ENCODE measurements at regions not wholly inside any gene's neighbourhood (a gene's known extent, or its start where the extent isn't known, plus 50 kb on each side); places are given as distances from the start of the nearest gene placed in this dataset.

GRCh38 chr13:59352600-59352999, 811.1 kb downstream of the DIAPH3 start:
- Histone ChIP-seq H3K36me3 (ENCODE audit: low read depth, low read length) (no peaks in the 10 kb centered on the region), H2AFZ (ENCODE audit: low read length) (no peak overlapping the region), H3K9me3 (ENCODE audit: low read length) (no peaks in the 10 kb centered on the region), H3K9me2 (replicated peaks; ENCODE audit: low read length) (no peaks in the 10 kb centered on the region), H3K4me1 (ENCODE audit: insufficient read depth, low read length) (no peaks in the 10 kb centered on the region), H3K79me2 (ENCODE audit: low read length) (no peaks in the 10 kb centered on the region), H4K20me1 (ENCODE audit: low read length) (no peaks in the 10 kb centered on the region), H3K4me3 (ENCODE audit: low read length) (no peak overlapping the region), H3K4me2 (ENCODE audit: low read length) (no peak overlapping the region), H3K27ac (ENCODE audit: low read length) (no peak overlapping the region), H3F3A (ENCODE audit: low read length, unreplicated experiment) (no peaks in the 10 kb centered on the region), H3K27me3 (ENCODE audit: low read length) (peaks cover 28% of the 10 kb centered on the region), H3K9ac (ENCODE audit: low read length) (no peak overlapping the region)
- ATAC-seq: no peak
- intact Hi-C loops (cut with micrococcal nuclease): no loop called here
- DNase-seq: no peak
- ChIA-PET POLR2A (ENCODE audit: unreplicated experiment) (no interaction called here), CTCF (no interaction called here)
- TF ChIP-seq EZH2phosphoT487 (IDR thresholded peaks at IDR 0.05; ENCODE audit: borderline replicate concordance, low read length) (no peak), CTCF (conservative IDR thresholded peaks at IDR 0.05; ENCODE audit: low read depth, low read length) (no peak), EZH2 (IDR thresholded peaks at IDR 0.05; ENCODE audit: low read length, unreplicated experiment) (no peak)
- no TSS peak for BruUV-seq (replicated peaks)

- no peak for DNase-seq
- no TSS peak for BruUV-seq (replicated peaks)
Observed at GRCh38 chr13:59354665-59355369, 808.9 kb downstream of the DIAPH3 start.

More at GRCh38 chr13:59354665-59355369, 808.9 kb downstream of the DIAPH3 start:
- TF ChIP-seq CTCF (conservative IDR thresholded peaks at IDR 0.05; ENCODE audit: low read depth, low read length): no peak
- TF ChIP-seq EZH2 (IDR thresholded peaks at IDR 0.05; ENCODE audit: low read length, unreplicated experiment): no peak
- TF ChIP-seq EZH2phosphoT487 (IDR thresholded peaks at IDR 0.05; ENCODE audit: borderline replicate concordance, low read length): no peak
- Histone ChIP-seq H3F3A (ENCODE audit: low read length, unreplicated experiment) (no peaks in the 10 kb centered on the region), H4K20me1 (ENCODE audit: low read length) (no peaks in the 10 kb centered on the region), H2AFZ (ENCODE audit: low read length) (no peak overlapping the region), H3K9me2 (replicated peaks; ENCODE audit: low read length) (no peaks in the 10 kb centered on the region), H3K4me2 (ENCODE audit: low read length) (no peak overlapping the region), H3K36me3 (ENCODE audit: low read depth, low read length) (no peaks in the 10 kb centered on the region), H3K9me3 (ENCODE audit: low read length) (no peaks in the 10 kb centered on the region), H3K4me1 (ENCODE audit: insufficient read depth, low read length) (no peaks in the 10 kb centered on the region), H3K27ac (ENCODE audit: low read length) (no peak overlapping the region), H3K4me3 (ENCODE audit: low read length) (no peak overlapping the region), H3K27me3 (ENCODE audit: low read length) (peaks cover 25% of the 10 kb centered on the region), H3K9ac (ENCODE audit: low read length) (no peak overlapping the region), H3K79me2 (ENCODE audit: low read length) (no peaks in the 10 kb centered on the region)
- ChIA-PET CTCF (no interaction called here), POLR2A (ENCODE audit: unreplicated experiment) (no interaction called here)
- intact Hi-C loops (cut with micrococcal nuclease): no loop called here
- no peak for ATAC-seq
